ENCODE measurements at regions not wholly inside any gene's neighbourhood (a gene's known extent, or its start where the extent isn't known, plus 50 kb on each side); places are given as distances from the start of the nearest gene placed in this dataset.

DNA sequence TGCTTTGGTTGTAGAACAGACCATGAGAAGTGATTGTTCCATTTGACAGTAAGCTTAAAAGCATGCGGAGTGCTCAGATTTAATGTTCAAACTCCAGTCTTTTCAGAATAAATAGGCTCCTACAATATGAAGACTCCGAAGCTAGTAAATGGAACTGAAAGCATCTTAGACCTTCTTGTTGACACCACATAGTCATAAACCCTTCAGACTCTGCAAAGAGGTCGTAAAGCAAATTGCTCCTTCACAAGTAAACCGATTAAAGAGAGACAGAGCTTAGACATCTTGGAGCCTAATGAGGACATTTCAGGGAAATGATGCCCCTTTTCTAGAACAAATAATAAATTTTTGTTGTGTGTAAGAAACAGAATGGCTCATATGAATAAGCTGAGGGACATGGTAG, 511.0 kb upstream of the RIOK2 start:
- DNase-seq (ENCODE audit: low read depth in 2 of 2) = no peak

DNA sequence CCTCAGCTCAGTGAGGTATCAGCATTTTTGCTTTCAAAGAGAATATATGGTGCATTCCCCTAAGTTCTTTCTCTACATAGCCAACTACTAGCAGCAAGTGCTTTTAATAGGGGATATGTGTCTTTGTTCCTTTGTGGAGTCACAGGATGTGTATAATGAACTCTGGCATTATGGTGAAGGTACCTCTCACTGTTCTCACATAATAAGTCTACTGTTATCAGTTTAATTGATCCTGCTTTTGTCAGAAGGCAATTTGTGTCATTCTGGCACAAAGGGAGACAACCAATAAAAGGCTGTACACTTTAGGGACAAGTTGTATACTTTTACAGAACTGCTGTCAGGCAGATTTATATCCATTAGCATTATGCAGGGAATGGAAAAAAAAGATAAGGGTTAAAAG, 531.4 kb upstream of the RIOK2 start:
- DNase-seq (ENCODE audit: low read depth in 2 of 2) = no peak

DNA sequence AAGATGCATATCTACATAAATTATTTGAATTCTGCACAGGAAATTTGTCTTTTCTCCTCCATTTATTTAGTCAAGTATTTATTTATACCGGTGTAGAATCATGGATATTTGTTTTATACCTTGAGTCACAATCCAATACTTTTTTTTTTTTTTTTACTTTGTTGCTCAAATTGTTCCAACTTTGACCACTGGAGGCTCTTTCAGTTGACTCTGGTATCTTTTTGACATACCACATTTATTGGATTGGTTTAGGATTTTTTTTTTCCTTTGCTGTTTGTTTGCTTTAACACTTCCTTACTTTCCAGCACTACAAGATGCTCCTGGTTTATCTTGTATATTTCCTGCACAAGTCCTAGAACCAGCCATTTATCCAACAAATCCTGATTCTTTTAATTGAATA, 543.1 kb upstream of the RIOK2 start:
- no peak for DNase-seq (ENCODE audit: low read depth in 2 of 2)

DNA sequence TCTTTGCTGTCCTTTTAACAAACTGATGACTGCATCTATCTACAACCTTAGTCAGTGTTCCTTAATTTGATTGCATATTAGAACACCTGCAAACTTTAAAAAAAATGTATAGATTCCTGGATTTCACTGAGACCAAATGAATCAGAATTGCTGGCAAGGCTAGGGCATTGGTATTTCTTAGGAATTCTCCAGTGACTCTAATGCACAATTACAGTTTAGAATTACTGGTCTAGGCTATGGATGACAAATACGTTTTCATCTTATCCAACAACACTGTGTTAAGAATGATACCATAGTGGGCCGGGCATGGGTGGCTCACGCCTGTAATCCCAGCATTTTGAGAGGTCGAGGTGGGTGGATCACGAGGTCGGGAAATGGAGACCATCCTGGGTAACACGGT, 545.9 kb upstream of the RIOK2 start:
- DNase-seq (ENCODE audit: low read depth in 2 of 2) = no peak

DNA sequence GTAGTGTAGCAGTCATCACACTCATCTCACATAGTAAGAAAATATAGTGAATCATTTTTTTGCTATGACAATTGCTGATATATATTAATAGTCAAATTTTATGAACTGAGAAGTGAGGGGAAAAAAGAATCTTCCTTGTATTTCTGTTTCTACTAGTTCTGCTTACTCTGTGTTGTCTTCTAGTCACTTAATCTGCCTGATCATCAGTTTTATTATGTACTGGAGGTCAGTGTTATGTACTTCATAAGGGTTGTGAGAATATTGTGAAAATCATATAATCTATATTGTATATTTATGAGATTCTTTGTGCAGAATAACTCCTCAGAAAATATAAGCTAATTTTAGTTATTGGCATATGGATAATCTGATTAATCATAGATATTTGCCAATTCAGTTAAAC, 546.9 kb upstream of the RIOK2 start:
- DNase-seq (ENCODE audit: low read depth in 2 of 2) = no peak

DNA sequence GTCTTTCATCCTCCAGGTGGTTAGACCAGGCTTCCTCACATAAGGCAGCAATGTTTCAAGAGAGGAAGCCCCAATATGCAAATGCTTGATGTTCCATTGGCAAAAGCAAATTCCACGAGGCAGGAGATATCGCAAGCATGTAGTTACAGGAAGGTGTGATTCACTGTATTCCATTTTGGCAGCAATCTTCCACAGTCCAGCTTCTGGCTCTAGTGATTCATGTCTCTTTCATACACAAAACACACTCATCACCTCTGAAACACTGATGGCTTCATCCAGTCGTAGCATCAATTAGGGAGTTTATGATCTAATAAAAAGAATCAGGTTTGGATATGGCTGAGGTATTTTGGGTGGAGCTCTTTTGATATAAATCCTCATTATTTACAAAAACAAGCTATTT, 552.2 kb upstream of the RIOK2 start:
- peak; percentile 60 to 91 for DNase-seq (ENCODE audit: low read depth in 2 of 2)

DNA sequence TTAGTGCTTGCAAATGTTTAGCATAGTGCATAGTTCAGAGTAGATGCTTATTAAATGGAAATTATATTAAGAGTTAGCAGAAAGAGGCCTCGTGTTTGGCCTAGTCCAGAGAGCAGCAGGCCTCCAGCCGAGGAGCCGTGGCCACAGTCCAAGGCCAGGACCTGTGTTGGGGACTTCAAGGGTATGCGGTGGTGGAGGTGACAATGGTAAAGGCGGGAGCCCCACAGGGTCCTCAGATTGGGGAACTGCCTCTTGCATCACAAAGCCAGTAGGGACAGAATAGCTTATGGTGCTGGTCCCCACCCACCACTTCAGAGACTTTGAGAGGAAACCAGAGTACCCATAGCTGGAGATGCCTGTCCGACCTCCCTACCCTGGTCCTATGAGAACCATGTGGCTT, 554.6 kb upstream of the RIOK2 start:
- DNase-seq (ENCODE audit: low read depth in 2 of 2) = no peak

DNA sequence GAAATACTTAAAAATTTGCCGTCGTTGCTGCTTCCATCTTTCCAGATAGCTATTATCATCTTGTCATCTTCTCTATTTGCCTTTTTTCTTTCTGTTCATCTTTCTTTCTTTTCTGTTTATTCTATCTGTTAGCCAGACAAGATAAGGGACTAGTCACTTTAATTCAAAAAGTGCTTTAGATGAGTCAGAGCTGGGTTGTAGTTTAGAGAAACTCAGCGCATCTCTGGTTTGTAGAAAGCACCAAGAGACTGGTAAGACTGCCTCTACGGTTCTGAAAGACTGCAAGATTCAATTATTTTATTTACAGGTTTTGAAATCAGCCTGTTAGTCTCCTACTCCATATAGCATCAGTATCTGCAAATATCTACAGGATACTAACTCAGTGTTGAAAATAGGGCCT, 562.8 kb upstream of the RIOK2 start:
- no peak for DNase-seq (ENCODE audit: low read depth in 2 of 2)

DNA sequence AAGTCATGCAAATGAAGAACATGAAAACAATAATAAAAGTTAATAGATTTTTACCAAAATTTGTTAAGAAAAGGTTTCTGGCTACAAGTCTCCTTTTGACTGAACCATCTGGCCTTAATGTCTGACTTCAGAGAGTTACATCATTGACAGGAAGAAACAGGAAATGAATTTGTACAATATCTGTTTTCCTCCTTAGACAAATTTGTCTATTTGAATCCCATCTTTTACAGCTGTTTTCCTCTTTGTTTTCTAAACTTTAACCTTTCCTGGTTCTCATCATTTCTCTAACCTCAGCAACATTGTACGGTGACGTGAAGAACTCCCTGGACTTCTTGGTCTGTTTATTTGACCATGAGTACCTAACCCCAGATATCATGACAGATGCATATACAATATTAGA, 567.5 kb upstream of the RIOK2 start:
- DNase-seq (ENCODE audit: low read depth in 2 of 2) = peak in 1 of 2 donors; percentile 63

DNA sequence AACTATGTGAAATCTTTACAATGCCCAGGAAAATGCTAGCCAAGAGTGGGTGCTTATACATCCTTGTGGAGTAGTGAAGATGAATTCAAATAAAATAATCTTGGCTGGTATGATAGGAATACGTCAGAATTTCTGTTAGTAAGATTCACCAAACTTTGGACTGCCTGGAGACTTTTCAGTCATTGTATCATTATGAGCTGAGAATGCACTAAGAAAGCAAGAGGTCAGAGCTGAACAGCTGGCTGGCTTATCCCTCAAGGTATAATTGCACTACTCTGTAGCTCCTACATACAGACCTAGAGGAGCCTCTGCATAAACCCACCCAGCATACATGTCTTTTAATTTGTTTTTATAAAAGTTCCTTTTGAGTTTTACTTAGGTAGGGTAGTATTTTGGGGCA, 568.5 kb upstream of the RIOK2 start:
- DNase-seq (ENCODE audit: low read depth in 2 of 2) = no peak

DNA sequence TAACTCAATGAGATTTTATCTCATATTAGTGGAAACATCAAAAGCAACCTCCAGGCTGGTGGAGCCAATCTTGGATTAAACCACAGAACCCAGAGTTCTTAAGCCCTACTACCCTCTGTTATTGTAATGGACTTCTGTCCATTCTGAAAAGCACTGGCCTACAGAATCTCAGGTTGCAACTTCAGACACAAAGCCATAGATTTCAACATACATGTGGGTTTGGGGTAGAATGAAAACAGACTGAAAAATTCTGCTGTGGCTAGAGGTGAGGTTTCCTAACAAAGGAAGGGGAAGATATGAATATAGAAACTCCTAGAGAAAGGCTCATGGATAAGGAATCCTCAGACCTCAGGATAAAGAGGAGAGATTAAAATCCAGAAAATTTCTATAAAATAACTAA, 569.8 kb upstream of the RIOK2 start:
- DNase-seq (ENCODE audit: low read depth in 2 of 2) = no peak

DNA sequence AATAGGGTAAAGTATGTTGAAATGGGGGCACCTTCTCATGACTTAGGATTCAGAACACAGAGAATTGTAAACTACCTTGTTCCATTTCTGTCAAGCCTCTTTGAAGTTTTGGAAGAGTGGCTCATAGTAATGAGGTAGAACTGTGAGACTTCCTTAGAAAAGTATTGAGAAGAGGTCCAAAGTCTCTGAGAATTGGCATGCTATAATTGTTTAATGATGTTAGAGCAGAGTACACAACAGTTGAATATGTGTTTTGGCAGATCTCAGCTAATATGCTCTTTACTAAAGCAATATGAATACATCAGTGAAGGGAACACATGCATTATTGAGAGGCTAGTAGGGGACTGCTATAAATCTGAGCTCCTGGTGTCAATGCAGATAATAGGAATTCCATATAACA, 579.4 kb upstream of the RIOK2 start:
- no peak for DNase-seq (ENCODE audit: low read depth in 2 of 2)

DNA sequence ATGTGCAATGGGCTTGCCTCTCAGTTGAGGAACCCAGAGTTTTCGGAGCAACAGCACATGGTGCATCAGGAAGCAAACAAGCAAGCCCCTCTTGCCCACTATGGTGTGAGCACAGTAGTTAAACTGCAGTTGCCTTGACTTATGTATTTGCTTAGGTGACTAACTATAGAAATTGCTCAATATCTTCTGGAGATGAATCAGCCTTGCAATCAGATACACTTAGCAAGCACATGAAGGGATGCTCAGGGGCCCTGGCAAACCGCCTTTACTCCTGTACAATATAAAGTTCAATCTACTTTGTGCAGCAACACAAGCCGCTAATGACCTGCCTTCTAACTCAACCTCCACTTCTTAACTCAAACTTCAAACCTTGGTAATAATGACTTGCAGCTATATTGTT, 581.7 kb upstream of the RIOK2 start:
- DNase-seq (ENCODE audit: low read depth in 2 of 2) = peak in 1 of 2 donors; percentile 11

DNA sequence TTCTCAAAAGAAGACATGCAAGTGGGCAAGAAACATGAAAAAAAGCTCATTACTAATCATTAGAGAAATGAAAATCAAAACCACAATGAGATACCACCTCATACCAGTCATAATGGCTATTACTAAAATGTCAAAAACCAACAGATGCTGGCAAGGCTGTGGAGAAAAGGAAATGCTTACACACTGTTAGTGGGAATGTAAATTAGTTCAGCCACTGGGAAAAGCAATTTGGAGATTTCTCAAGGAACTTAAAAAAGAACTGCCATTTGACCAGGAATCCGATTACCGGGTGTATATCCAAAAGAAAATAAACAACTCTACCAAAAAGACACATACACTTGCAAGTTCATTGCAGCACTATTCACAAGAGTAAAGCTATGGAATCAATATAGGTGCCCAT, 595.4 kb upstream of the RIOK2 start:
- peak in 1 of 2 donors; percentile 48 for DNase-seq (ENCODE audit: low read depth in 2 of 2)

DNA sequence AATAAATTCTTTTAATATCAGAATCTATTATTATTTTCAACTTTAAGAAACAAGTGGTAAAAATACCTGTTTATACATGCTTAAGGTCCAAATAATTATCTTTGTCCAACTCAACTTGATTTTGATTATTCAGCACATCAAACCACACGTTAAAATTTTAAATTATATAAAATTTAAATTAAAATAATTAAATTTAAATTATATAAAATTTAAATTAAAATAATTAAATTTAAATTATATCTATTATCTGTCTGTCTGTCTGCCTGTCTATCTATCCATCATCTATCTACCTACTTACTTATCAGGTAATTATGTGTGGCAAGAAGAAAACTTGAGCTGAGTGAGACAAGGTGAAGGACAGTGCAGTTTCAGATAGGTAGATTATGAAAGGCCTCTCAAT, 605.3 kb upstream of the RIOK2 start:
- DNase-seq (ENCODE audit: low read depth in 2 of 2) = no peak

DNA sequence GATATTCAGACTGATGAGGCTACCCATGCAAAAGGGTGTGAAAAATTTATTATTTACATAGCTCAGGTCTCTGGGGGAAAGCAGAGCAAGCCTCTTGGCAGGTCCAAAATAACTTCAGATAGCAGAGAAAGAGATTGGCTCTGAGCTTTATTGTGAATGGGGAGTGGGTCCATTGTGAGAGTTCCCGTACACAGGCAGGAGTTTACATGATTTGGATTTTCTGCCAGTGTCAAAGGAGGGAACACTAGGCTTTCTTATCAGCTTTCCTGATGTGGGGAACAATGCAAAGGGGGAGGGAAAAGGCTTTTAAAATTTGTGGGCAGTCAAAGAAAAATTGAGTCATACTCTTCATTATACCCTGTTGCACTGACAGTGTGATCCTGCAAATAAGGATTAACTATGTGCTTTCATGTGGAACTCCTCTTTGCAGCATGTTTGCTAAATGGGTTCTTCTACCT, 615.0 kb upstream of the RIOK2 start:
- no peak for DNase-seq (ENCODE audit: low read depth in 2 of 2)

DNA sequence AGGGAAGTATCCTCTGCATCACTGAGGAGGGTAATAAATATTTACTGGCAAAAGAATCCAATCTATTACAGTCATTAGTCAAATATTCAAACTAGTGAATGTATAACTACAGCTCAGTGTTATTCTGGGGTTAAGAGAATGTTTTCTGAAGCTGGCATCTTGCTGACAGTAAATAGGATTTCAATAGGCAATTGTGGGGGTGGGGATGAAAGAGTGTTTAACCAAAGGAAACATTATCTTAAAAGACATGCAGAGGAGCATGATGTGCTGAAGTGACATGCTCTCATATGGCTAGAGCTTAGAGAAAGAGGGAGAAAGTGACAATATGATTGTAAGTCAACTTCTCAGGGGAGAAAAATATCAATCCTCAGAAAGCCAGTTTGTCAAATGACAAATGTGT, 618.4 kb upstream of the RIOK2 start:
- DNase-seq (ENCODE audit: low read depth in 2 of 2) = no peak

DNA sequence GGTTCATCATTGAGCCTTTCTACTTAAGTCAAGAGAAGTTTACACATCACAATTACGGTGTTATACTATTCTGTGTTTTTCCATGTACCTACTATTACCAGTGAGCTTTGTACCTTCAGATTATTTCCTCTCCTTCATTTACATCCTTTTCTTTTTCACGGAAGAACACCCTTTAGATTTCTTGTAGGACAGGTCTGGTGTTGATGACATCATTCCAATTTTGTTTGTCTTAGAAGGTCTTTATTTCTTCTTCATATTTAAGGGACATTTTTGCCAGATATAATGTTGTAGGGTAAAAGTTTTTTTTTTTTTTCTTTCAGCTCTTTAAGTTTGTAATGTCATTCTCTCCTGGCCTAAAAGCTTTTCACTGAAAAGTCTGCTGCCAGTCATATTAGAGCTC, 637.1 kb upstream of the RIOK2 start:
- no peak for DNase-seq (ENCODE audit: low read depth in 2 of 2)

DNA sequence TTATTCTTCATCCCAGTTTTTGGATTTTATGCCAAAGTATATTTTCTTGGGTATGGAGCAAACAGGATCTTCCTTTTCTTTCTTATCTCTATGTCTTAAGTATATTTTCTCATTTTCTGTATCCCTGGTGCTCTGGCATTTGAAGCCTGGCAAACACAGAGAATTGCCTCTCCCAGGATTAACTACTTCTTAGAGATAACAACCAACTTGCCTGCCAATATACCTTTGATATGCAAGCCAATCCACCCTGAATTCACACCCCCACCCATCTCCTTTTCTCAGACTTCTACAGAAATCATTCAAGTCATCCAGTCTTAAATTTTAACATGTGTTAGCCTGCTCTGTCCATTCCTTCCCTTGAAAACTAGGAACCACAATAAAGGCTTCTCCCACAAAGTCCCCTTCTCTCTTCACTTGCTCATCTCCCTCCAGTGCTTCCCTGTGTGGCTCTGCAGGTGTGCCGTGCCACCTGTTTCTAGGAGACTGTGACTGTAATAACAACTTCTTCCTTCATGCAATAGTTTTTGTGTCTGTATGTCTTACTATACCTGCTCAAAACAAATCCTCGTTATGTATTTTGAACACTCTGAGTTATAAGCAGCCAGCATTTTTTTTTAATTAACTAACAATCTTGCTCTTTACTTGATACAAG, 649.7 kb upstream of the RIOK2 start:
- DNase-seq (ENCODE audit: low read depth in 2 of 2) = no peak

DNA sequence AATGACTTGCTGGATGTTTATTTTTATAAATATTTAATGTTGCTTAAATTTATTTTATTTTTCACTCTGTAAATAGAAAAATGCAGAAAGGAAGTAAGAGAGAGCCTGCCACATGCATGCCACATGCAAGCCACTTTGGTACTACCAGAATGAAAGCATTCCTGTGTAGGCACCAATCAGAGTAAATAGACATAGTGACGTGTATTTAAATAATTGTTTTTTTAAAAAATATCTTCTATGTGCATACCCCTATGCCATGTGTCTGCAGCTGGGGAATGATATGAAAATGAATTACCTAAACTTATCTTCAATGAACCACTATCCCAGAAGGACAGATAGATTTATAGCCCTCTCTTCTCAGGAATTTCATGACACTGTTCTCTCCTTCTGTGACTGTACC, 651.5 kb upstream of the RIOK2 start:
- no peak for DNase-seq (ENCODE audit: low read depth in 2 of 2)

DNA sequence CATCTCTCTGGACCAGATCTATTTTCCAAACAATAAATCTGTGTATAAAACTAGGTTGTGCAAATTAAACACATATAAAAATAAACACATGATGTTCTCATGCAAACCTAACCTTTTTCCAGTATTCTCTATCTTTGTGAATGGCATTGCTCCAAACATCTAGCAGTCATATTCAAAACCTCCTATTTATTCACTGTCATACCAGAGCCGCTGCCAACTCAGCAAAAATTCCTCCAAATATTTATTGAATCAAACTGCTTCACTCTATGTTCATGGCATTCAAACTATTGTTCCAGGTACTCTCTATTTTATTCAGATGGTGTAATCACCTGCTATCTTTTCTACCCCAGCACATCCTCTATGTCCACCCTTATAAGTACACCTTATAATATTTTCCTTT, 652.1 kb upstream of the RIOK2 start:
- DNase-seq (ENCODE audit: low read depth in 2 of 2) = peak in 1 of 2 donors; percentile 18

DNA sequence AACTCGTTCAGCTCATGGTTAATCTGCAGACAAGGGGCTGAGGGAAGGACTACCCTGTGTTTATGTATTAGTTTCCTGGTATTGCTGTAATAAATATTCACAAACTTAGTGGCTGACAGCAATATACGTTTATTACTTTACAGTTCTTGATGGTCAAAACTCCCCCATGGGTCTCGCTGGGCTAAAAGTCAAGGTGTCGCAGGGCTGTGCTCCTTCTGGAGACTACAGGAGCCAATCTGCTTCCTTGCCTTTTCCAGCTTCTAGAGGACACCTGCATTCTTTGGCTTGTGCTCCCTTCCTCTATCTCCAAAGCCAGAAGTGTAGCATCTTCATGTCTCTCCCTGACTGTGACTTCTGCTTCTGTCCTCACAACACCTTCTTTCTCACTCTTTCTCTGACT, 653.8 kb upstream of the RIOK2 start:
- DNase-seq (ENCODE audit: low read depth in 2 of 2) = no peak

DNA sequence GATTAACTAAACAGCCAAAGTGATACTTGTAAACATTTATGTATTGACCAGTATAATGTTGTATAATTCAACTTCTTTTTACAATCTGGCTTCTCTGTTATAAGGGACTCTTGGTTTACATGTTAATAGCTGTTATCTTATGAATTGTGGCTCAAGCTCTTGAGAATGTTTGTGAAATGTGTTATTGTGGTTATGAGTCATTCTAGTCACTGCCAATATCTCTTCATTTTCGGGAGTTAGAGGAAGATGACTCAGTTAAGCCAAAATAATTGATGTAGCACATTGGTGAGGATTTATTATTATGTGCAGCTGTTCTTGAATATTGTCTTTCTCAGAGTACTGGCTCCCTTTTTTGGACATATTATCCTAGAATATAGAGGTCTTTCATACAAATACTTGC, 655.2 kb upstream of the RIOK2 start:
- DNase-seq (ENCODE audit: low read depth in 2 of 2) = peak; percentile 80 to 98
